ENCODE measurements at regions not wholly inside any gene's neighbourhood (a gene's known extent, or its start where the extent isn't known, plus 50 kb on each side); places are given as distances from the start of the nearest gene placed in this dataset.
"Not testable (repeated sequence)": the region's sequence is repeated elsewhere in the genome, so short reads cannot be mapped to it uniquely, and the experiment has no call there.

GRCh38 chr2:126051737-126052240 is 604.2 kb upstream of the GYPC start:
- not testable (repeated sequence) for TF ChIP-seq CTCF (IDR thresholded peaks at IDR 0.05); ZNF121 (CRISPR knock-in tag; IDR thresholded peaks at IDR 0.05); FOXJ3 (CRISPR knock-in tag; IDR thresholded peaks at IDR 0.05; ENCODE audit: borderline replicate concordance); ATF3 (CRISPR knock-in tag; conservative IDR thresholded peaks at IDR 0.05); CREB1 (CRISPR knock-in tag; IDR thresholded peaks at IDR 0.05); ATF2 (CRISPR knock-in tag; IDR thresholded peaks at IDR 0.05; ENCODE audit: borderline replicate concordance, low read depth)

Data from WTC11 (cell line).